Gastroesophageal sphincter (tissue), 4 donors: ENCODE measurements at regions not wholly inside any gene's neighbourhood (a gene's known extent, or its start where the extent isn't known, plus 50 kb on each side); places are given as distances from the start of the nearest gene placed in this dataset.
A peak's percentile ranks its signal among the peaks of the same experiment; 100 is the strongest.

Source experiments
- ATAC-seq: fragments of 150-250 bp; one replicate; pipeline ENCODE4 v1.9.1; 2016; ENCODE audit warnings: mild to moderate bottlenecking, moderate library complexity
- H3K27ac ChIP-seq, 4 donors: fragments of 200-600 bp; sonication (generic) in 3 of 4; 1 replicate in 3 of 4; 2 replicates in 1 of 4; pipeline ENCODE4 v1.5.1; 2016 to 2019
- H3K27me3 ChIP-seq: fragments of 200-600 bp; sonication (generic); one replicate; pipeline ENCODE4 v1.5.1; 2019
- H3K36me3 ChIP-seq, 2 donors: fragments of 200-600 bp; sonication (generic); one replicate each; pipeline ENCODE4 v1.5.1; 2019; ENCODE audit warnings: control low read depth in 1 of 2
- H3K4me1 ChIP-seq, 3 donors: fragments of 200-600 bp; sonication (generic); 1 replicate in 2 of 3; 2 replicates in 1 of 3; pipeline ENCODE4 v1.5.1; 2016 to 2019; ENCODE audit warnings: control low read depth in 2 of 3
- H3K4me3 ChIP-seq, 2 donors: fragments of 200-600 bp; sonication (generic); one replicate each; pipeline ENCODE4 v1.5.1; 2019; ENCODE audit warnings: mild to moderate bottlenecking in 1 of 2, moderate library complexity in 1 of 2
- H3K9me3 ChIP-seq, 3 donors: fragments of 200-600 bp; sonication (generic); one replicate each; pipeline ENCODE4 v1.5.1; 2017 to 2019; ENCODE audit warnings: control low read depth in 2 of 3
- CTCF ChIP-seq, 4 experiments: fragments of 200-600 bp in 2 of 4; fragments of 450-650 bp in 2 of 4; sonication (generic) in 1 of 4; IDR thresholded peaks; one replicate each; pipeline ENCODE4 v1.5.1; 2017 to 2019; ENCODE audit warnings: antibody characterized with exemption in 4 of 4, mild to moderate bottlenecking in 2 of 4, moderate library complexity in 2 of 4
- EP300 ChIP-seq: sonication (generic); formaldehyde crosslinking; IDR thresholded peaks from one replicate; pipeline ENCODE4 v1.6.1; 2017; ENCODE audit warnings: antibody characterized with exemption, mild to moderate bottlenecking
- POLR2A ChIP-seq, 2 donors: fragments of 450-650 bp; IDR thresholded peaks; one replicate each; pipeline ENCODE4 v1.6.1; 2017; ENCODE audit warnings: antibody characterized with exemption in 2 of 2, mild to moderate bottlenecking in 2 of 2, moderate library complexity in 1 of 2
- POLR2AphosphoS5 ChIP-seq: sonication (generic); formaldehyde crosslinking; IDR thresholded peaks from one replicate; pipeline ENCODE4 v1.6.1; 2017; ENCODE audit warnings: antibody characterized with exemption
- WGBS, 2 donors: methylation state at CpG; one replicate each; pipeline ENCODE4 v1.1.5; 2018; ENCODE audit warnings: low coverage in 1 of 2; 5-methylcytosine and 5-hydroxymethylcytosine counted together

- Histone ChIP-seq H3K27ac (no peak overlapping the region), H3K9me3 (no peaks in the 10 kb centered on the region), H3K4me3 (no peak overlapping the region), H3K27me3 (no peaks in the 10 kb centered on the region), H3K36me3 (no peaks in the 10 kb centered on the region), H3K4me1 (peaks cover 0 to 28% (median 4%) of the 10 kb centered on the region in 3 donors)
- ATAC-seq: no peak
- 74 to 81% methylated on average over 3 of the region's 3 CpGs for WGBS, 2 donors
- TF ChIP-seq POLR2AphosphoS5: no peak
- no peak for TF ChIP-seq POLR2A (IDR thresholded peaks at IDR 0.05)
- TF ChIP-seq EP300: no peak
- TF ChIP-seq CTCF (IDR thresholded peaks at IDR 0.05): no peak
Observed at GRCh38 chr13:73773168-73773549, 361.0 kb downstream of the KLF12 start.

GRCh38 chr13:73772449-73773167 is 361.6 kb downstream of the KLF12 start:
- WGBS, 2 donors: 80 to 83% methylated on average over 6 to 8 of the region's 8 CpGs
- TF ChIP-seq CTCF (IDR thresholded peaks at IDR 0.05) (no peak), POLR2AphosphoS5 (no peak)
- Histone ChIP-seq H3K36me3 (no peaks in the 10 kb centered on the region), H3K4me1 (peaks cover 4 to 29% (median 8%) of the 10 kb centered on the region in 3 donors), H3K9me3 (no peaks in the 10 kb centered on the region), H3K27ac (no peak overlapping the region), H3K27me3 (no peaks in the 10 kb centered on the region), H3K4me3 (no peak overlapping the region)
- ATAC-seq: no peak

- Histone ChIP-seq H3K27ac (peak overlapping the region; percentile 61 to 77 (median 70)), H3K36me3 (no peaks in the 10 kb centered on the region), H3K4me1 (peaks cover 20 to 38% (median 22%) of the 10 kb centered on the region in 3 donors), H3K27me3 (no peaks in the 10 kb centered on the region), H3K4me3 (no peak overlapping the region), H3K9me3 (no peaks in the 10 kb centered on the region)
- no peak for ATAC-seq
- WGBS, 2 donors: 69 to 74% methylated on average over 4 of the region's 4 CpGs
- peak in 2 of 4 experiments; percentile 12 to 31 for TF ChIP-seq CTCF (IDR thresholded peaks at IDR 0.05)
- no peak for TF ChIP-seq EP300
Observed at GRCh38 chr13:73767747-73768315, 366.4 kb downstream of the KLF12 start.

- TF ChIP-seq POLR2A (IDR thresholded peaks at IDR 0.05) (no peak), CTCF (IDR thresholded peaks at IDR 0.05) (no peak), POLR2AphosphoS5 (peak; percentile 28), EP300 (no peak)
- peaks cover 20 to 38% (median 22%) of the 10 kb centered on the region in 3 donors for H3K4me1 ChIP-seq
- H3K36me3 ChIP-seq: no peaks in the 10 kb centered on the region
- 14 to 29% methylated on average over 3 of the region's 3 CpGs for WGBS, 2 donors
- no peak for ATAC-seq
- H3K27me3 ChIP-seq: no peaks in the 10 kb centered on the region
- no peak overlapping the region for H3K4me3 ChIP-seq
- no peaks in the 10 kb centered on the region for H3K9me3 ChIP-seq
- peak overlapping the region; percentile 68 to 77 (median 72) for H3K27ac ChIP-seq
Observed at GRCh38 chr13:73767191-73767741, 366.9 kb downstream of the KLF12 start.
